Mesenchymal stem cell (in vitro differentiated cells and primary cell): ENCODE measurements at regions not wholly inside any gene's neighbourhood (a gene's known extent, or its start where the extent isn't known, plus 50 kb on each side); places are given as distances from the start of the nearest gene placed in this dataset.

Experiments
- DNase-seq: peaks from one replicate; pipeline ENCODE4 v3.0.0-alpha.2; 2013
- H2AFZ ChIP-seq: one replicate; pipeline ENCODE4 v1.6.1; 2013; ENCODE audit warnings: low read depth, mild to moderate bottlenecking, control low read depth, inconsistent platforms, low read length, moderate library complexity
- H2AK5ac ChIP-seq: 2 replicates; pipeline ENCODE4 v1.6.1; 2013; ENCODE audit warnings: low read length, moderate library complexity, mild to moderate bottlenecking, inconsistent platforms; ENCODE audit not compliant: severe bottlenecking
- H2BK120ac ChIP-seq: one replicate; pipeline ENCODE4 v1.6.1; 2013; ENCODE audit warnings: low read depth, mild to moderate bottlenecking, inconsistent platforms, low read length, moderate library complexity
- H2BK12ac ChIP-seq, 2 experiments: one replicate each; pipeline ENCODE4 v1.6.1; 2013; ENCODE audit warnings: inconsistent platforms in 2 of 2, low read length in 2 of 2, mild to moderate bottlenecking in 2 of 2, moderate library complexity in 2 of 2, control low read depth in 1 of 2
- H2BK15ac ChIP-seq: one replicate; pipeline ENCODE4 v1.6.1; 2013; ENCODE audit warnings: mild to moderate bottlenecking, low read depth, inconsistent platforms; ENCODE audit not compliant: poor library complexity, severe bottlenecking
- H2BK5ac ChIP-seq: 2 replicates; pipeline ENCODE4 v1.6.1; 2013; ENCODE audit warnings: low read depth, mild to moderate bottlenecking, low read length, control low read depth, inconsistent platforms; ENCODE audit not compliant: poor library complexity, severe bottlenecking
- H3K14ac ChIP-seq, 2 experiments: one replicate each; pipeline ENCODE4 v1.6.1; 2013; ENCODE audit warnings: inconsistent platforms in 2 of 2, low read length in 2 of 2, control low read depth in 1 of 2, mild to moderate bottlenecking in 1 of 2, moderate library complexity in 1 of 2
- H3K18ac ChIP-seq, 2 experiments: one replicate each; pipeline ENCODE4 v1.6.1; 2013; ENCODE audit warnings: inconsistent platforms in 2 of 2, low read length in 2 of 2, control low read depth in 1 of 2, low read depth in 1 of 2, mild to moderate bottlenecking in 1 of 2
- H3K23ac ChIP-seq, 2 experiments: one replicate each; pipeline ENCODE4 v1.6.1; 2013; ENCODE audit warnings: inconsistent platforms in 2 of 2, low read length in 2 of 2, mild to moderate bottlenecking in 2 of 2, moderate library complexity in 2 of 2, control low read depth in 1 of 2
- H3K27ac ChIP-seq: 2 replicates; pipeline ENCODE4 v1.5.1; 2013; ENCODE audit warnings: mild to moderate bottlenecking, moderate library complexity, low read length, control low read depth, inconsistent platforms; ENCODE audit not compliant: poor library complexity, severe bottlenecking
- H3K27me3 ChIP-seq, 2 experiments: 2 replicates each; pipeline versions ENCODE4 v1.6.1 to v1.7.0; 2013; ENCODE audit warnings: low read length in 2 of 2, mild to moderate bottlenecking in 2 of 2, moderate library complexity in 2 of 2, control low read depth in 1 of 2, inconsistent platforms in 1 of 2; ENCODE audit not compliant: control insufficient read depth in 1 of 2, insufficient read depth in 1 of 2
- H3K36me3 ChIP-seq, 2 experiments: 2 replicates each; pipeline versions ENCODE4 v1.6.1 to v1.7.0; 2013; ENCODE audit warnings: low read length in 2 of 2, control low read depth in 1 of 2, inconsistent platforms in 1 of 2, low read depth in 1 of 2, mild to moderate bottlenecking in 1 of 2; ENCODE audit not compliant: insufficient read depth in 2 of 2, control insufficient read depth in 1 of 2
- H3K4ac ChIP-seq, 2 experiments: one replicate each; pipeline ENCODE4 v1.6.1; 2013; ENCODE audit warnings: inconsistent platforms in 2 of 2, low read length in 2 of 2, mild to moderate bottlenecking in 2 of 2, moderate library complexity in 2 of 2, control low read depth in 1 of 2, low read depth in 1 of 2
- H3K4me1 ChIP-seq: 2 replicates; pipeline ENCODE4 v1.6.1; 2013; ENCODE audit warnings: low read depth, low read length, control low read depth; ENCODE audit not compliant: control insufficient read depth, insufficient read depth
- H3K4me2 ChIP-seq: 2 replicates; pipeline ENCODE4 v1.6.1; 2013; ENCODE audit warnings: low read length, mild to moderate bottlenecking, inconsistent platforms; ENCODE audit not compliant: poor library complexity, severe bottlenecking
- H3K4me3 ChIP-seq, 2 experiments: 2 replicates each; pipeline versions ENCODE4 v1.5.1 to v1.7.0; 2013; ENCODE audit warnings: low read length in 2 of 2, mild to moderate bottlenecking in 2 of 2, control low read depth in 1 of 2, low read depth in 1 of 2; ENCODE audit not compliant: insufficient read depth in 1 of 2
- H3K79me1 ChIP-seq: replicated peaks from 2 replicates; pipeline ENCODE4 v1.6.1; 2013; ENCODE audit warnings: mild to moderate bottlenecking, control low read depth, low read length, inconsistent platforms; ENCODE audit not compliant: poor library complexity, severe bottlenecking
- H3K9ac ChIP-seq: 2 replicates; pipeline ENCODE4 v1.7.0; 2013; ENCODE audit warnings: mild to moderate bottlenecking, low read length, moderate library complexity
- H3K9me3 ChIP-seq: 2 replicates; pipeline ENCODE4 v1.7.0; 2013; ENCODE audit warnings: mild to moderate bottlenecking, low read length; ENCODE audit not compliant: control insufficient read depth
- H4K8ac ChIP-seq: one replicate; pipeline ENCODE4 v1.6.1; 2013; ENCODE audit warnings: inconsistent platforms, mild to moderate bottlenecking, low read length, moderate library complexity
- H4K91ac ChIP-seq: one replicate; pipeline ENCODE4 v1.6.1; 2013; ENCODE audit warnings: mild to moderate bottlenecking, low read length, inconsistent platforms
- WGBS: methylation state at CpG from one replicate; pipeline ENCODE4 v1.1.7; 2013; ENCODE audit warnings: mixed read lengths; 5-methylcytosine and 5-hydroxymethylcytosine counted together

- no peak overlapping the region for H2BK120ac ChIP-seq
- peaks cover 6% of the 10 kb centered on the region for H3K4me1 ChIP-seq
- H3K4me2 ChIP-seq, result no peak overlapping the region
- no peak overlapping the region for H3K14ac ChIP-seq
- no peak overlapping the region for H2BK12ac ChIP-seq
- H3K9me3 ChIP-seq, result no peaks in the 10 kb centered on the region
- no peaks in the 10 kb centered on the region for H3K27me3 ChIP-seq
- H3K27ac ChIP-seq, result no peak overlapping the region
- no peak overlapping the region for H2AFZ ChIP-seq
- no peak overlapping the region for H4K8ac ChIP-seq
- H3K79me1 ChIP-seq, result no peaks in the 10 kb centered on the region
- H4K91ac ChIP-seq, result no peak overlapping the region
- 88% methylated on average over 3 of the region's 4 CpGs for WGBS
- H3K23ac ChIP-seq, result no peak overlapping the region
- H2AK5ac ChIP-seq, result no peak overlapping the region
- H3K4me3 ChIP-seq, result no peak overlapping the region
- H3K18ac ChIP-seq, result no peak overlapping the region
- no peak for DNase-seq
- no peak overlapping the region for H2BK5ac ChIP-seq
- H2BK15ac ChIP-seq, result no peak overlapping the region
- H3K4ac ChIP-seq, result no peak overlapping the region
- H3K36me3 ChIP-seq, result no peaks in the 10 kb centered on the region
- no peak overlapping the region for H3K9ac ChIP-seq
Observed at GRCh38 chr12:125988545-125988944, 923.3 kb downstream of the AACS start.

- no peak overlapping the region for H4K8ac ChIP-seq
- H3K4me1 ChIP-seq, result no peaks in the 10 kb centered on the region
- no peak overlapping the region for H2BK12ac ChIP-seq
- H2AFZ ChIP-seq, result no peak overlapping the region
- no peak overlapping the region for H3K27ac ChIP-seq
- DNase-seq, result no peak
- no peak overlapping the region for H2BK5ac ChIP-seq
- no peak overlapping the region for H2AK5ac ChIP-seq
- WGBS, result 73% methylated on average over 2 of the region's 2 CpGs
- no peak overlapping the region for H3K4me2 ChIP-seq
- no peak overlapping the region for H3K23ac ChIP-seq
- H3K36me3 ChIP-seq, result no peaks in the 10 kb centered on the region
- no peak overlapping the region for H2BK15ac ChIP-seq
- H3K14ac ChIP-seq, result no peak overlapping the region
- no peak overlapping the region for H3K4ac ChIP-seq
- H3K27me3 ChIP-seq, result no peaks in the 10 kb centered on the region
- no peaks in the 10 kb centered on the region for H3K79me1 ChIP-seq
- H2BK120ac ChIP-seq, result no peak overlapping the region
- no peak overlapping the region for H3K4me3 ChIP-seq
- no peak overlapping the region for H3K18ac ChIP-seq
- no peak overlapping the region for H4K91ac ChIP-seq
- H3K9me3 ChIP-seq, result no peaks in the 10 kb centered on the region
- H3K9ac ChIP-seq, result no peak overlapping the region
Observed at GRCh38 chr12:125989696-125990095, 924.5 kb downstream of the AACS start.

- Histone ChIP-seq H2AK5ac (no peak overlapping the region), H3K79me1 (no peaks in the 10 kb centered on the region), H3K14ac (no peak overlapping the region), H3K9ac (no peak overlapping the region), H2BK5ac (no peak overlapping the region), H3K23ac (no peak overlapping the region), H3K27me3 (no peaks in the 10 kb centered on the region), H3K18ac (no peak overlapping the region), H3K4me1 (no peaks in the 10 kb centered on the region), H3K27ac (no peak overlapping the region), H3K4ac (no peak overlapping the region), H2BK120ac (no peak overlapping the region), H4K91ac (no peak overlapping the region), H3K36me3 (no peaks in the 10 kb centered on the region), H2BK15ac (no peak overlapping the region), H2BK12ac (no peak overlapping the region), H3K4me2 (no peak overlapping the region), H3K4me3 (no peak overlapping the region), H4K8ac (no peak overlapping the region), H3K9me3 (peaks cover 9% of the 10 kb centered on the region), H2AFZ (no peak overlapping the region)
- 60% methylated on average over 1 of the region's 4 CpGs for WGBS
- no peak for DNase-seq
Observed at GRCh38 chr12:125996443-125996842, 931.2 kb downstream of the AACS start.

- peaks cover 25% of the 10 kb centered on the region for H3K9me3 ChIP-seq
- no peak overlapping the region for H3K18ac ChIP-seq
- H3K23ac ChIP-seq, result no peak overlapping the region
- H3K4me1 ChIP-seq, result no peaks in the 10 kb centered on the region
- no peak overlapping the region for H4K8ac ChIP-seq
- H3K27ac ChIP-seq, result no peak overlapping the region
- WGBS, result 78% methylated on average over 7 of the region's 7 CpGs
- no peak overlapping the region for H3K9ac ChIP-seq
- H2BK12ac ChIP-seq, result no peak overlapping the region
- DNase-seq, result no peak
- H3K36me3 ChIP-seq, result no peaks in the 10 kb centered on the region
- no peak overlapping the region for H3K14ac ChIP-seq
- H3K79me1 ChIP-seq, result no peaks in the 10 kb centered on the region
- no peak overlapping the region for H4K91ac ChIP-seq
- H2BK120ac ChIP-seq, result no peak overlapping the region
- H3K4me2 ChIP-seq, result no peak overlapping the region
- no peak overlapping the region for H2BK5ac ChIP-seq
- no peaks in the 10 kb centered on the region for H3K27me3 ChIP-seq
- no peak overlapping the region for H2AFZ ChIP-seq
- no peak overlapping the region for H3K4ac ChIP-seq
- no peak overlapping the region for H2AK5ac ChIP-seq
- no peak overlapping the region for H3K4me3 ChIP-seq
- no peak overlapping the region for H2BK15ac ChIP-seq
Observed at GRCh38 chr12:125999628-126000027, 934.4 kb downstream of the AACS start.
